ENCODE measurements at regions not wholly inside any gene's neighbourhood (a gene's known extent, or its start where the extent isn't known, plus 50 kb on each side); places are given as distances from the start of the nearest gene placed in this dataset.

GRCh38 chr12:114888928-114889584 lies 205.1 kb upstream of the TBX3 start:
- TF ChIP-seq CTCF (conservative IDR thresholded peaks at IDR 0.05) (no peak), ZFX (IDR thresholded peaks at IDR 0.05) (no peak)

All from C4-2B (cell line).